ENCODE measurements at regions not wholly inside any gene's neighbourhood (a gene's known extent, or its start where the extent isn't known, plus 50 kb on each side); places are given as distances from the start of the nearest gene placed in this dataset.

DNA sequence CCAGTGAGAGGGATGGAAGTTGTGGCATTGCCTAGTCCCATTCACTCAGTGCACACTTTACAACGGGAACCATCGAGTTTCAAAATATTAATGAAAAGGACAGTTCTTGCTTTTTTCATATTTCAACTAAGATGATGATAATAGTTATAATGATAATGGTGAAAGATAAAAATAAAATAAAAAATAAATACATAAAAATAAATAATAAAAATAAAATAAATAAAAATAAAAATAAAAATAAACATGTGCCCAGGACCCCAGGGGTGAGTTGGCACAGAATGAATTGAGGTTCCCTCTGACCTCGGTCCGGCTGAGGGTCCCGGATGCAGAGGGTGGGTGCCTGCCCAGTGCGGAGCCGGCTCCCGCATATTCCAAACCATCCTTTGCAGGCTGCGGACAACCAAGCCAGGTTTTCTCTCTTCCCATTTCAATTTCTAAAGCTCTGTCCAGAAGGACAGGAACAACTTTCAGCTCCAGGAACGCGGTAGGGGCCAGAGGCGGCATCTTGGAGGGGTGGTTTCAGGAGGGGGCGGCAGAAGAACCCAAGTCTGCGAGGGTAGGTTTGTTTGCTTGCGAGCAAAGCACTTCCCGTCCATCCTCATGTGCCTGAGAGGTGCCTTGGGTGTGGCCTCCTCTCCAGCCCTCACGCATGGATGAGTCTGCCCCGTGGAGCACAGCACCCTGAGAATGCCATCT lies 236.8 kb downstream of the DLL1 start:
- no peak for DNase-seq

DNA sequence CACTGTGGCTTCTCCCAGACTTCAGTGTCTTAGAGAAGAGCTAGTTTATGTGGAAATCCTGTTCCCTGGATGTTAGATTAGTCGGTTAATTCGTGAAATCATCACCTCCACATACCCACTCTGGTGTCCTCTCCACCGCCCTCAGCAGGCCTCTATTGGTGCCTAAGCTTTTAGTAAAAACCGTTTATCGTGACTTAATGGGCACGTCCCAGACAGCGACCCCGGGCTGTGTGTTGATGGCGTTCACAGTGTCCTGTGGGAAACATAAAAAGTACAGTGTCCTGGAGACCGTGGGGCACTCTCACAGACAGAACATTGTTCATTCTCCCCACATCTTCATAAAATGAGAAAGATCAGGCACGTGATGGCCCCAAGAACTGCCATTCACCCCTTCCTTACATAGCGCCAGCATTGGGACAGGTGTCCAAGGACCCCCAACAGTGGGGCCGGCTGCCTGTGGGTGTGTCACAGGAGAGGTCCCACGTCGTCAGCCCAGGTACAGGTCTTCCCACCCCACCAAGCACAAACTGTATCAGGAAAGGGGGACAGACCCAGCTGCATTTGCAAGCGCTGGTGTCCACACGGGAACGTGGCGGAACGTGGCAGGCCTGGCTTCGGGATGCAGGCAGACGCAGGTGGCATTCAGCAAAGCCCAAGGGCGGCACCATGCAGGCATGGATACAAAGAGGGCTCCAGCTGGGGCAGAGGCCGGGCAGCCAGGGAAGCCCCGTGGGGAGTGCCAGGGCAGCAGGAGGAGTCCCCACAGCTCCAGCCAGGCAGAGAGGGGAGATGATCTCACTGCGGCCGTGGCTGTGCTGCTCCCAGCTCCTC lies 237.7 kb downstream of the DLL1 start:
- no peak for DNase-seq

DNA sequence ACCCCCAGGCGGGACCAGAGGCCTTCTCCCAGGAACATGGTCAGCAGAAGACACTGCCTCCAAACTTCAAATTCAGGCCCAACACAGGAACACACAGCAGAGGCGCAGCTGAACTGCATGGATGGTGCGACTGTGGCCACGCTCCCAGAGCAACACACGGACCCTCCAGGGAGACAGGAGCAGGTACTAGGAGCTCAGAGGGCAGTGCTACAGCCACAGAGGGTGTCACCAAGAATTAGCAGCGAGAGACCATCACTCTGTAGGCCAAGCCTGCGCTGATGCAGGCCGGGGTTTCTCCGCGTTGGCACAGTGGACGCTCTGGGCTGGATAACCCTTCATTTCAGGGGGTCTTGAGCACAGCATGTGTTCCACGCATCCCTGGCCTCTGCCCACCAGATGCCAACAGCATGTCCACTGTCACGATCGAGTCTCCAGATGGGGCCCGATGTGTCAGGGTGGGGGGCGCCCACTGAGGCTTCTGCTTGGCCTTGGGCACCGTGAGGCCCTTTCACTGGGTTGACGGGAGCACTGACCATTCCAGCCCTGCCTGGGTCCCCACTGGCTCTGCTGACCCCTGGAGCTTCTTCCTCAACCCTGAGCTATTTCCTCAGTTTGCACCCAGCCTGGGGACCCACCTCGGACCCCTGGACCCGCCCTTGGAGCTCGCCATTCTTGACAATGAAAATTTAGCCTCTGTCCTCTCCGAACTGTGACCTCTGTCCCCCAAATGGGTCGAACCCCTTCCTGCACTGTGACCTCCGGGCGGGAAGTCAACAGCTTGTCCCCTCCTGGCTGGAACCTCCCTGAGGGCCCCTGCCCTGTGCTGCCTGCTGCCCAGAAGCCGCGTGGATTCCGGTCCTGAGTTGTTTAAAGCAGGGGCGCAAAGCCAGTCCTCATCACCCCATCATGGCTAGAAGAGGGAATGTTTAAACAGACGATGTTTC lies 239.4 kb downstream of the DLL1 start:
- DNase-seq, result no peak

DNA sequence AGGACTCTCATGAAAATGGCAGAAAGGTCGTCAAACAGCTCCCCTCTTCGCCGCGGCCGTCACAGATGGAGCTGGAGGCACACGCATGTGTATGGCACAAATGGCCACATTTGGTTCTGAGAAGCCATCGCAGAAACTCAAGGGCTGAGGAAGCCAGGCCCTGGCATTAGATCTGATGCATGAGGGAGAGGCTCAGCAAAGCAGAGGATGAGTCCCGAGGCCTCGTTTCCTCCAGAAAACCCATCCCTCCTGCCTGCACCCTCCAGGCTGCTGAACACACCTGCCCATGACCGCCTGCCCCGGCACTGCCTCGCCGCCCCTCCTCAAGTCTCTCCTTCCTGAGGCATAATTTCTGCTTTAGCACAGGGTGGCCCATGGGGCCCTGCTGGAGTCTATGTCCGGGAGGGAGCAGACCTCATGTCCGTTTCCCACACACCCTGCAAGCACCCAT lies 240.3 kb downstream of the DLL1 start:
- no peak for DNase-seq

DNA sequence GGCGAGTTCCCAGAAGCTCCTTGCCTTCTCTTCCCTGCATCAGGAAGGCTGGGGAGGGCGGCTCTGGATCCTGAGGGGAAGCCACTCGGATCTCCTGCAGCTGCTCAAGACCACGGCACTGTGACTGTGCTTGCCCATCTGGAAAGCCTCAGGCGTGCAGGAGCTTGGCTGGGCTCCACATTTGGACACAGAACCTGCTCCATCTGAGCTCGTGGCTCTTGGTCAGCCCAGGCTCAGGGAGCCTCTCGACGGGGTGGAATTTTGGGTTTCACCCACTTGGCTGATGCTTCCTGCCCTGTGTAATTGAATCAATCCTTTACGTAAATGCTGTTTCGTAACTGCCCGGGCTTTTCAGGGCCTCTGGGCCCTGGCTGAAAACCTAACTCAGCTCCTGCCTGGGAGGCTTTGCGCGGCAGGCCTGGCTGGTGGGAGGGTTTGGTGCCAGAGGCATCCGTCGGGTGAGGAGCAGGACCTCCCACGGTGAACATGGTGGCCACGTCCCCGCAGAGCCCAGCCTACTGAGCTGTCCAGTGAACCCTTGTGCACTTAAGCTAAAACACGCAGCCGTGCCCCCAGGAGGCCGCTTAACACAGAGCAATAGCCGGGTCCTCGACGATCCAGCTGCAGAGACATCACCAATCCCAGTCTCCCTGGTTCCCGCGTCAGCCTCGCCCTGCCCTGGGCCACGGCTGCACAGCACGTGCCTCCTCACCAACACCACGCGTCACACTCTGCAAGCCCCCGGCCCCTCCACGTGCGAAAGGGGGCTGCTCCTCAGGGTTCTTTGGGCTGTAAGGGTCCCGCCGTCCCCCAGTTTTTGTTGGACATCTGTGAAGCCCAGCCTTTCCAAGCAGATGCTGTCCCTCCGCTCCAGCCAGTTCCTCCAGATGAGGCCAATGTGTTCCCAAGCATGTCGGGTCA lies 241.0 kb downstream of the DLL1 start:
- no peak for DNase-seq

DNA sequence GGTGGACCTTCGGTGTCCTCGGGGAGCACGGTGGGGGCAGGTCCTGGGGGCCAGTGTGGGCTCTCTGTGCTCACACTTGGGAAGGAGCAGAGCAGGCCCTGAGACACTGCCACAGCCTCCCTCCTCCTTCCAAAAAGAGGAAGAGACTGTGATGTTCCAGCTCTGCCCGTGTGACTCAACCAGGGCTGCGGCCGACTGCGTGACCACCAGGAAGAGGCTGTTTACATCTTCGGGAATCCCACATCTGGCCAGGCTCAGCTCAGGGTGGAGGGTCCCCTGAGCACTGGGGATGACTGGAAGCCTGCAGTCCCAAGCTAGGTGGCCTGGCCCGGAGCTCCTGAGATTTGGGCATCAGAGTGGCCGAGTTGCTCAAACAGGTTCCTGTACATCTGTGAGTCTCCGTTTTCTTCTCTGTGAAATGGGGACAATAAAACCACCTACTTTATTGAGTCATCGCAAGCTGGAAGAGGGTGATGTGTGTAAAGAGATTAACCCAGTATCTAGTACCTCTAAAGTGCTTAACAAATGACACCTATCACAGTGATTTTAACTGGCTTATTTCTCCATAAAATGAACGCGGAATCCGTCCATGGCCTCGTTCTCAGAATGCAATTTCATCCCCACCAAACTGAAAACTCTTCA lies 242.1 kb downstream of the DLL1 start:
- no peak for DNase-seq

DNA sequence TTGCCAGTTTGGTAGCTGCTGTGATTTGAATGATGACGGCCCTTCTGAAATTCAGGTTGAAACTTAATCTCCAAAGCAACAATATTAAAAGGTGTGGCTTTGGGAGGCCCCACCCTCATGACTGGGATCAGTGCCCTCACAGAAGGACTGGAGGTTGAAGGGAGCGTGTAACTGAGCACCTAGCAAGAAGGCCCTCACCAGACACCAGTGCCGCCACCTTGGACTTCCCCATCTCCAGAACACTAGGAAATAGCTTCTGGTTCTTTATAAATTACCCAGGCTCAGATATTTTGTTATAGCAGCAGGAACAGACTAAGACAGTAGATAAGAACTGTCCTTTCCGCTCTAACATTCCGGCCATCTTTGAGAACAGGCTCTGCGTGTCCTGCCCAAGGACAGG lies 243.1 kb downstream of the DLL1 start:
- no peak for DNase-seq

DNA sequence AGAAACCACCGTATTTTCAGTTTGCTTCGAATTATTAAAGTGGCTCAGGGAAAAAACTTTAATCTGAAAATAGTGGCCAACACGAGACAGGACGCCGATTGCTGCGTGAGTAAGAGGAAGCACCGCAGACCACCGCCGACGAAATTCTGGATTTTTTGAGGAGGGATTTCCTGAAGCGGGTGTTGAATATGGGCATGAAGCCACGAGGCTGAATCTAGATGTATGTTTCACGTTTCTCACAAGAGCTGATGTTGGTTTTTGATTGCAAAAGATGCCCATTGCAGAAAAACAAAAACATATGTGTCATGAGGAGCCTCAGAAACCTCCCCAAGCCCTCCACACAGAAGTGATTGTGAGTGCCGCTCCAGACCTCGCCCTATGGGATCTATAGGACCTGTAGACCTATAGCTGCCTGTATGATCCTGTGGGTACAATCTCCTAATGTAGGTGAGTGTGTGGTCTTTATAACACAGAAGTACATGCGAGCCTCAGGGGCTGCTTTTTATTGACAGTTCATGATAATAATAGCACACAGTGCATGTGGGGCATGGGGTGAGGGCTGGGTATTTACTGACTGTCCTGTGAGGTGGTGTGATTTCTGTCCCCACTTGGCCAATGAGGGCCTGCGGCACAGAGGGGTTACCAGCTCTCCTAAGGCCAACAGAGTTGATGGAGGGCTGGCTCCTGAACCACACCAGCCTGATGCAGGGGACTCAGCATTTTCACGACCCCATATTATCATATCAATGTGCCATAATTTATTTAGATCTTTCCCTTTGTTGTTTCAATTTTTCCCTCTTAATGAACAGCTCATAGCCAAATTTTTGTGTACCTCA lies 243.9 kb downstream of the DLL1 start:
- DNase-seq, result no peak

DNA sequence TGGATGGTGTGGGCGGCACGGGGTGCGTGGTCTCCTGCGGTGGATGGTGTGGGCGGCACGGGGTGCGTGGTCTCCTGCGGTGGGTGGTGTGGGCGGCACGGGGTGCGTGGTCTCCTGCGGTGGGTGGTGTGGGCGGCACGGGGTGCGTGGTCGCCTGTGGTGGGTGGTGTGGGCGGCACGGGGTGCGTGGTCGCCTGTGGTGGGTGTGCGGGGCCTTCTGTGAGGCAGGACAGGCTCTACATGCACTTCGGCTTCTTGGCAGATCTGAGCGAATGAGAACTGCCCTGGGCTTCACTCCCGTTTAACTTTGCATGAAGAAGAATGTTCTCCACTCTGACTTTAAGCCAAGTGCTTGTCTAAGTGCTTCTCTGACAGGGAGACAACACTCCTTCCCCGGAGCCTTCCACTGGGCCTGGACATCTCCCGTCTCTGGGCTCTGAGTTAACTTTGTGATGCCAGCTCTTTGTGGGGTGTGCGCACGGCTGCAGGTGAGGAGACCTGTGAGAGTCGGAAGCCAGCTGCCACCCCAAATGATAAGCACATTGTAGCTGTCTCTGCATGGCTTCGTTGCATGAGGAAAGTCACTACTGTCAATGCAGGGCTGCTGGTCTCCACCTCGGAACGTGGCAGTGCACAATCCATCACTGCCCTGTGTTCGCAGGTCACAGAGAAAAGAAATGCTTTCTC lies 244.8 kb downstream of the DLL1 start:
- no peak for DNase-seq

DNA sequence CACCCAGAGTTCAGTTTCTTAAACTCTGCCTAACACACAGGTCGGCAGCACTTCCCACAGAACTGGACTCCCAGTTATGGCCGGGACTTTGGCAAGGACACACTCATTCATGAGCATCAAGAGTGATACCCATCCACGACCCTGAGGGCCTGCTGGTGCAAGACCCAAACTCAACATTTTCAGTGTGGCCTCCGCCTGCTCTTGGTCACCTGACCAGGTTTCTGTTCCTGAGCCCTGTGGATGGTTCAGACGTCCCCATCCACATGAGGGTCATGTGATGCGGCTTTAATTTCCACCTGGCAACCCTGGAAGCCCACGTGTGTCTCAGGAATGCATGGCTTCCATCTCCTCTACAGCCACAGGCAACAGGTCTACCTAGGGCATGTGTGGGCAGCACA lies 245.3 kb downstream of the DLL1 start:
- DNase-seq, result no peak

DNA sequence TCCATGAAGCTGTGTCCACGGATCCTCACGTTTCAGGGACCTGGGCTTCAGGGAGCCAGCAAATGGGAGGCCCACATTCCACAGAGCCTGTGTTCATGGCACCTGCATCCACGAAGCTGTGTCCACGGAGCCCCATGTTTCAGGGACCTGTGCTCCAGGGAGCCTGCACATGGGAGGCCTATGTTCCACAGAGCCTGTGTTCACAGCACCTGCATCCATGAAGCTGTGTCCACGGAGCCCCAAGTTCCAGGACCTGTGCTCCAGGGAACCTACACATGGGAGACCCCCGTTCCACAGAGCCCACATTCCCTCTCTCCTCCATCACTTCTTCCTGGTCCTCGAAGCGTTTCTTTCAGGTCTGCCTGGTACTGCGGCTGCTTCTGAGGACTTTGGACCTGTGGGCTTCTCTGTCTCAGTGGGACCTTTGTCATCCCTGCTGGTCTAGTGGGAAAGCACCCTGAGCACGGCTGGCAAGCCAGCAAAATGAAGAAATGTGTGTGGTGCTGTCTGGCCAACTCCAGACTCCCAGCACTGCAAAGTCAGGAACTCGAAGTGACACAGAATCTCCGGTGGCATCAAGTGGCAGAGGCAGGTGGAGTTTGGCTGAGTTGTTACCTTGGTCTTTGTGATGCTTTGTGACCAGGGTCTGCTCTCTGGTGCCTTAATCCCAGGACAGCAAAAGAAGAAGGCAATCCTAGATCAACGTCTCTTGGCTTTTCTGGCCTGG lies 245.9 kb downstream of the DLL1 start:
- no peak for DNase-seq

DNA sequence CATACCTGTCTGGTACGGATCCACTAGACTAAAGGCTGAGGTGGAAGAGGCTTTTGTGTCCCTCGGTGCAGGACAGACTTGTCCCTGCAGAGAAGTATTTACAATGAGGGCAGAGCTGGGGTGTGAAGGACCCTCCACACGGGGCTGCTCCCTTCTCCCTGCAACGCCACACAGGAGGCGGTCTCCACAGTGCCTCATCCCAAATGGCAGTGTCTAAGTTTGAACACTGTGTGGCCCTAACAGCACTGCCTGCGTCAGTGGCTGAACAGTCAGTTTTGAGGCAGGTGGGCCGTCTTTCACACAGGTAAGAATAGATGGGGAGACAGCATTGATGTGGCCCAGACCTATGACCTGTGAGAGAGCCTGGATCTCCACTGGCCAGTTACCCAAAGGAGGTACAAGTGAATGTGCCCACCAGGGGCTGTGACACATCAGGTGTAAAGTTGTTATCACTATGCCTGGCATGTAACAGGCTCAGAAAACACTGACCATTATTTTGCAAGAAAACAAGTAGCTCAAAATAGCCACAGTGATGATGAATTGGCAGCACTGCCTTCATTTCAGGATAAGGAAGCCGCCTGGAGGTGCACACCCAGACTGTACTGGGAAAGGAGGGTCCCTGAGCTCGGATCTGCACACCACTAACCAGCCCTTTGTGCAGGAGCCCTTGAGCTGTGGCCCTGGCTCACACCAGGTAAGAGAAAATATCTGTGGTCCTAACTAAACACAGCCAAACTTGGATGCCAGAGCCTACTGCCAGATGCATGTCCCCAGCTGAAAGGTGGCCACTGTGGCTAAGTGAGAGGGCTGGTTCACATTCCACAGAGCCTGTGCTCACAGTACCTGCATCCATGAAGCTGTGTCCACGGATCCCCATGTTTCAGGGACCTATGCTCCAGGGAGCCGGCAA lies 246.7 kb downstream of the DLL1 start:
- DNase-seq, result no peak

DNA sequence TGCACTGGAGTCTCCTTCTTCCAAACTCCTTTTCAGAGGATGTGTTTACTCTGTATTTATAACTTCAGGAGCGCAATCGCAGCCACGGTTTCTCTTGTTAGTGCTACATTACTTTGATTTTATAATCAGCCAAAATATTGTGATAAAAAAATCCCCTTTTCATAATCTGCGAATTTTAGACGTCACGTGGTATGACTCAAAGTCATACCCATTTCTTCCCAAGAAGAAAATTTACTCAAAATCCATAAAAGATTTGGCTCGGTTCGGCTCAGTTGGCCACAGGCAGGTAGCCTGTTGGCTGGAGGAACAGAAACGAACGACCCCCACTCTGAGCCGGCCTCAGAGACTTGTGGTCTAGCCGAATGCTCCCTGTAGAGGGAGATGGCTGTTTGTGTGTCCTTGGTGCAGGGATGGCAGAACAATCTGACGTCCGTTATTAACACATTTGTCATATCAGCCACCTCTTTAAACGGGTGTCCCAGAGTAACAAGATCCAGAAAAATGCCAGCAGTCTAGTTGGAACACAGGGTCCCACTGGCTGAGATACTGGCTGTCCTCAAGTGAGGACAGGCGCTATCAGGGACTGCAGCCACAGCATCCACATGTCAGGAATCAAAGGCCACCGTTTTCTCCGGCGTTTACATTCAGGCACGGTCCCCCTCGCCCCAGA lies 247.6 kb downstream of the DLL1 start:
- DNase-seq, result no peak

DNA sequence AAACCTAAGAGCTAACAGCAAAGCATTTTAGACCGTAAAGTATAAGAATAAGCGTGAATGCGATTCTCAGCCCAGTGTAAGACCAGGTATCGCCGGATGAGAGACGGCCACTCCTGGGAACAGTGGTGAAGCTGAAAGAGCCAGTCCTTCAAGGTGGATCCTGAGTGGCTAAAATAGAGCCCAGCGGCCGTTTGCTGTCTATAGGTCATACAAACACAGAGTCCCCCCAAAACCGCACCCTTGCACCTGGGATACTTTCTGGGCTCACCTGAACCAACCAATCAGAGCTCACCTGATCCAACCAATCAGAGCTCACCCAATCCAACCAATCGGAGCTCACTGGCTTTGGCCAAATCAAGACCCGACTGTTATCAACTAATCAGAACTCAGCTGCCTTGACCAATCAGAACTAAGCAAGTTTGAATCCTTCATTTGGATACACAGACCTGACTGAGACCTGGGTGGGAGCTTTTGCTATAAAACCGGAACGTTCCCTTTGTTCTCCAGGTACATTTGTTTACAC lies 248.2 kb downstream of the DLL1 start:
- no peak for DNase-seq

DNA sequence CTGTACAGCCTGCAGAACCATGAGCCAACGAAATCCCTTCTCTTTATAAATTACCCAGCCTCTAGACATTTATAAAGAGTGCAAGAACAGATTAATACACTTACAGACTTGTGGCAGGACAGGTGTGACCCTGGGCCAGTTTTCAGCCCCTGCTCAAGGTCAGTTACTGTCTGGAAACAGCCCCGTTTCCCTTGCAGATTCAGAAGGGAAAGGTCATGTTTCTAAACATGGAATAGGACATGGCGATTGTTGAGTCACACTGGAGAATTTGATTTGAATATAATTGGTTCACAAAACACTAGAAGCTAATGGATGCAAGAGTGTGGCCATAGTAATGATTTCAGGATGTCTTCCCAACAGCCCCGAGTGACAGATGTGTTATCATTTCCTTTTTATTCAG lies 248.8 kb downstream of the DLL1 start:
- no peak for DNase-seq

DNA sequence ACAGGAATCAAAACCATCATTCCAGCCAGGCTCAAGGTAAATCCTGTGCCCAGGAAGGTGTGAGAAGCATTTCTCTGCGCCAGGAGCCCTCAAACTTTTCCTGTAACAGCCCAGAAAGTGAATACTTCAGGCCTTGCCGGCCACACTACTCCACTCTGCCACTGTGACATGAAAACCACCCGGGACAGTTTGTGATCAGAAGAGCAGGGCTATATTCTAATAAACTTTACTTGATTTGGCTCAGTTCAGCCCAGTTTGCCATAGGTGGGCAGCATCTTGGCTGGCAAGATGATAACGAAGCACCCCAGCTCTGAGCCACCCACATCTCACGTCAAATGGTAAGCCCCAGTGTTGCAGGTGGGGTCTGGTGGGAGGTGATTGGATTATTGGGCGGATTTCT lies 249.4 kb downstream of the DLL1 start:
- DNase-seq, result no peak

DNA sequence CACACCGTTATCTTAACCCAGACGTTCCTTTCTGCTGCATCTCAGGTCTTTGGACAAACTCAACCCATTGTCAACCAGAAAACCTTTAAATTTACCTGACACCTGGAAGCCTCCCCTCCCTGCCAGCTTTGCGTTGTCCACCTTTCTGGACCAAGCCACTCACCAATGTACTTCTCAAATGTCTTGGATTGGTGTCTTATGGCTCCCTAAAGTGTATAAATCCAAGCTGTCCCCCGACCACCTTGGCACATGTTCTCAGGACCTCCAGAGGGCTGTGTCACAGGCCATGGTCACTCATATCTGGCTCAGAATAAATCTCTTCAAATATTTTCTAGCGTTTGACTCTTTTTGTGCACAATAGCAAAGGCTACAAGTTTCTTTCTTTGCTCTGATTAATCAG lies 250.0 kb downstream of the DLL1 start:
- DNase-seq, result no peak
